T-helper 2 cell treated with Interferon-gamma antibody and Interleukin-4, amounts not matched to agents 5 μg/mL and 100 μg/mL, for 36 hours (primary cell): ENCODE measurements at regions not wholly inside any gene's neighbourhood (a gene's known extent, or its start where the extent isn't known, plus 50 kb on each side); places are given as distances from the start of the nearest gene placed in this dataset.

Experiments used
- DNase-seq: peaks from one replicate; pipeline ENCODE4 v3.0.0; 2021; ENCODE audit warnings: low spot score
- H3K27ac Mint-ChIP-seq: one replicate; pipeline ENCODE4 v1.8.0; 2021; ENCODE audit warnings: mild to moderate bottlenecking, mixed read lengths
- H3K27me3 Mint-ChIP-seq: one replicate; pipeline ENCODE4 v1.8.0; 2021; ENCODE audit warnings: low read depth, mixed read lengths
- H3K36me3 Mint-ChIP-seq: one replicate; pipeline ENCODE4 v1.8.0; 2021; ENCODE audit warnings: low read depth, mixed read lengths
- H3K4me1 Mint-ChIP-seq: one replicate; pipeline ENCODE4 v1.8.0; 2021; ENCODE audit warnings: low read depth, mixed read lengths
- H3K4me3 Mint-ChIP-seq: one replicate; pipeline ENCODE4 v1.8.0; 2022; ENCODE audit warnings: mild to moderate bottlenecking, moderate library complexity, mixed read lengths
- H3K9me3 Mint-ChIP-seq: one replicate; pipeline ENCODE4 v1.8.0; 2021; ENCODE audit warnings: mixed read lengths

- Mint-ChIP-seq H3K9me3 (no peaks in the 10 kb centered on the region), H3K4me3 (no peak overlapping the region), H3K4me1 (no peaks in the 10 kb centered on the region), H3K36me3 (no peaks in the 10 kb centered on the region), H3K27ac (no peak overlapping the region), H3K27me3 (no peaks in the 10 kb centered on the region)
- no peak for DNase-seq
Measured at GRCh38 chr20:63085151-63085861, 78.5 kb upstream of the BHLHE23 start.

DNA sequence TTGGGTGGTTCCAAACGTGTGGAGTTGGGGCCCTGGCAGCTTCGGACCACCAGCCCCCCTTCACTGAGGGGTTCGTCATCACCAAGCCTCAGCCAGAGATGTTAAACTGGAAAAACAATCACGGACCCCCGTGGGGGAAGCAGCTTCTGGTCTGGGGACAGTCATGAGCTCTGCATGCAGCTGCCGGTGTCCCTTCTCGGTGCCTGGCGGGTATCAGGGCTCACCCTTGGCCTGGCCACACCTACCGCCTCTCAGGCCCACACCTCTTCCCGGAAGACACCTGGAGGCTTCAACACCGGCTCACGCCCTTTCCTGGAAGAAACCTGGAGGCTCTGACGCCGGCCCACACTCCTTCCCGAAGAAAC is 77.8 kb upstream of the BHLHE23 start:
- no peak overlapping the region for H3K27ac Mint-ChIP-seq
- DNase-seq: no peak
- H3K4me3 Mint-ChIP-seq: no peak overlapping the region
- H3K27me3 Mint-ChIP-seq: no peaks in the 10 kb centered on the region
- no peaks in the 10 kb centered on the region for H3K36me3 Mint-ChIP-seq
- H3K4me1 Mint-ChIP-seq: no peaks in the 10 kb centered on the region
- no peaks in the 10 kb centered on the region for H3K9me3 Mint-ChIP-seq

- Mint-ChIP-seq H3K36me3 (no peaks in the 10 kb centered on the region), H3K27ac (no peak overlapping the region), H3K9me3 (no peaks in the 10 kb centered on the region), H3K4me1 (no peaks in the 10 kb centered on the region), H3K27me3 (no peaks in the 10 kb centered on the region), H3K4me3 (no peak overlapping the region)
- no peak for DNase-seq
Measured at GRCh38 chr20:63083831-63084562, 77.2 kb upstream of the BHLHE23 start.

DNA sequence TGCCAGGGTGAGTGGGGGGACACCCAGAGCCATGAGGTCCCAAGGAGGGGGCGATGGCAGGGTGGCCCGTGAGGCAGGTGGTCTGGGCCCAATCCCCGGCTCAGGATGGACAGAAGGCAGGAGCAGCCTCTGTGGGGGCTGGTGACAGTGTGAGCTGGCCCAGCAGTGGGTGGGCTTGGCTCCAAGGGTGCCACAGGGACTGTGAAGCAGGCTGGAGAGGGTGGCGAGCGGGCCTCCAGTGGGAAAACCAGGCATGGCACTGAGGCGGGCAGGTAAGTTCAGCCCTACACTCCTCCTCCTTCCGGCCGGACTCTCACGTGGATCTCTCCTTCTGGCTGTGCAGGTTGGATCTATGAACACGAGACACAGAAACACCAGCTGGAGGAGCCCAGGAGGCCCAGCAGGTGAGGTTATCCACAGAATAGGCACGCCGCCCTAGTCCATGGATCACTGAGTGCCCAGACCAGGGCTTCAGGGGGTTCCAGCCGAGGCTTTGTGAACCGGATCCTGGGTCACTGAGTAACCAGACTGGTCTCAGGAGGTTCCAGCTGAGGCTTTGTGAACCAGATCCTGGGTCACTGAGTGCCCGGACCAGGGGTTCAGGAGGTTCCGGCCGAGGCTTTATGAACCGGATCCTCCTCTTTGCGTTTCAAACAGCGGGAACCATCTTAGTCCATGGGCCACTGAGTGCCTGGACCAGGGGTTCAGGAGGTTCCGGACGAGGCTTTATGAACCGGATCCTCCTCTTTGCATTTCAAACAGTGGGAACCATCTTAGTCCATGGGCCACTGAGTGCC is 76.4 kb upstream of the BHLHE23 start:
- DNase-seq: no peak
- H3K9me3 Mint-ChIP-seq: peaks cover 5% of the 10 kb centered on the region
- H3K36me3 Mint-ChIP-seq: peaks cover 2% of the 10 kb centered on the region
- no peak overlapping the region for H3K4me3 Mint-ChIP-seq
- H3K4me1 Mint-ChIP-seq: no peaks in the 10 kb centered on the region
- no peak overlapping the region for H3K27ac Mint-ChIP-seq
- H3K27me3 Mint-ChIP-seq: peaks cover 4% of the 10 kb centered on the region

- Mint-ChIP-seq H3K27me3 (peaks cover 4% of the 10 kb centered on the region), H3K27ac (no peak overlapping the region), H3K4me3 (no peak overlapping the region), H3K9me3 (peaks cover 11% of the 10 kb centered on the region), H3K4me1 (no peaks in the 10 kb centered on the region), H3K36me3 (peaks cover 2% of the 10 kb centered on the region)
- no peak for DNase-seq
Measured at GRCh38 chr20:63082308-63082938, 75.7 kb upstream of the BHLHE23 start.

DNA sequence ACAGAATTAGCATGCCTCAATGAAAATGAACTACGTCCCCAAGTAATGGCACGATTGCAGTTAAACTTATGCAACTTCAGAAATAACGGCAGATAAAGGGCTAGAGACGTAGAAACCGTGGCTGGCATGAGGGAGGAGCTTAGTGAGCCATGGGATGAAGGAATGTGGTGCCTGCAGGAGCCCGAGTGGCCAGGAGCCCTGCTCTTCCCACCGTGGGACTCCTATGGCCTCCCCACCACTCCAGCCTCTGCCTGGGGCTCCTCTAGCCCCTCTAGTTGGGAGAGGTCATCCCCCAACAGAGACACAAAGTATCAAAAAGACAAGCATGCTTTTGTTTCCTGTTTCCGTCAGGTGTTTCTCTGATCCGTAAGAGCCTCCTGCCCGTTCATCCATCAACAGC is 75.1 kb upstream of the BHLHE23 start:
- H3K27ac Mint-ChIP-seq: no peak overlapping the region
- H3K9me3 Mint-ChIP-seq: peaks cover 14% of the 10 kb centered on the region
- DNase-seq: no peak
- H3K36me3 Mint-ChIP-seq: peaks cover 2% of the 10 kb centered on the region
- H3K4me3 Mint-ChIP-seq: no peak overlapping the region
- H3K27me3 Mint-ChIP-seq: peaks cover 4% of the 10 kb centered on the region
- no peaks in the 10 kb centered on the region for H3K4me1 Mint-ChIP-seq

GRCh38 chr20:63081351-63081750 is 74.6 kb upstream of the BHLHE23 start:
- Mint-ChIP-seq H3K9me3 (peaks cover 14% of the 10 kb centered on the region), H3K36me3 (peaks cover 2% of the 10 kb centered on the region)
- no peak for DNase-seq

GRCh38 chr20:63080811-63081210 is 74.0 kb upstream of the BHLHE23 start:
- Mint-ChIP-seq H3K27me3 (peaks cover 4% of the 10 kb centered on the region), H3K27ac (no peak overlapping the region), H3K9me3 (peaks cover 14% of the 10 kb centered on the region), H3K36me3 (peaks cover 2% of the 10 kb centered on the region), H3K4me3 (no peak overlapping the region), H3K4me1 (no peaks in the 10 kb centered on the region)
- DNase-seq: no peak

More at GRCh38 chr20:63081351-63081750, 74.6 kb upstream of the BHLHE23 start:
- Mint-ChIP-seq H3K27me3 (peaks cover 4% of the 10 kb centered on the region), H3K4me3 (no peak overlapping the region), H3K27ac (no peak overlapping the region), H3K4me1 (no peaks in the 10 kb centered on the region)

- Mint-ChIP-seq H3K9me3 (peaks cover 14% of the 10 kb centered on the region), H3K27me3 (peaks cover 4% of the 10 kb centered on the region), H3K4me1 (no peaks in the 10 kb centered on the region), H3K27ac (no peak overlapping the region), H3K4me3 (no peak overlapping the region), H3K36me3 (peaks cover 2% of the 10 kb centered on the region)
- no peak for DNase-seq
Measured at GRCh38 chr20:63080411-63080810, 73.6 kb upstream of the BHLHE23 start.

DNA sequence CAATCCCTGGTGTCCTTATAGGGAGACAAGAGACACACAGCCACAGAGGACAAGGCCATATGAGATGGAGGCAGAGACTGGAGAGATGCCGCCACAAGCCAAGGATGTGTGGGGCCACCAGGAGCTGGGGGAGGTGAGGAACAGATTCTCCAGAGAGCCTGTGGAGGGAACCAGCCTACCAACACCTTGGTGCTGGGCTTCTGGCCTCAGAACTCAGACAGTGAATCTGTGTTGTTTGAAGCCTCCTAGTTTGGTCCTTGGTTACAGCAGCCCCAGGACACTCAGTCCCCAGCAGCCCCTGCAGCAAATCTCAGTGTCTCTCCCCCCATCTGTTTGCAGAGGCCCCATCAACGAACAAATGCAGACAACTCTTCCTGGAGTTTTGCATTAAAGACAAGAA is 73.2 kb upstream of the BHLHE23 start:
- H3K4me1 Mint-ChIP-seq: no peaks in the 10 kb centered on the region
- no peak for DNase-seq
- peaks cover 2% of the 10 kb centered on the region for H3K36me3 Mint-ChIP-seq
- peaks cover 14% of the 10 kb centered on the region for H3K9me3 Mint-ChIP-seq
- H3K27ac Mint-ChIP-seq: no peak overlapping the region
- H3K4me3 Mint-ChIP-seq: no peak overlapping the region
- H3K27me3 Mint-ChIP-seq: peaks cover 4% of the 10 kb centered on the region

- H3K4me3 Mint-ChIP-seq: no peak overlapping the region
- H3K27ac Mint-ChIP-seq: no peak overlapping the region
- peaks cover 14% of the 10 kb centered on the region for H3K9me3 Mint-ChIP-seq
- H3K36me3 Mint-ChIP-seq: peaks cover 2% of the 10 kb centered on the region
- peaks cover 8% of the 10 kb centered on the region for H3K27me3 Mint-ChIP-seq
- H3K4me1 Mint-ChIP-seq: no peaks in the 10 kb centered on the region
- no peak for DNase-seq
Measured at GRCh38 chr20:63077705-63078104, 70.9 kb upstream of the BHLHE23 start.

DNA sequence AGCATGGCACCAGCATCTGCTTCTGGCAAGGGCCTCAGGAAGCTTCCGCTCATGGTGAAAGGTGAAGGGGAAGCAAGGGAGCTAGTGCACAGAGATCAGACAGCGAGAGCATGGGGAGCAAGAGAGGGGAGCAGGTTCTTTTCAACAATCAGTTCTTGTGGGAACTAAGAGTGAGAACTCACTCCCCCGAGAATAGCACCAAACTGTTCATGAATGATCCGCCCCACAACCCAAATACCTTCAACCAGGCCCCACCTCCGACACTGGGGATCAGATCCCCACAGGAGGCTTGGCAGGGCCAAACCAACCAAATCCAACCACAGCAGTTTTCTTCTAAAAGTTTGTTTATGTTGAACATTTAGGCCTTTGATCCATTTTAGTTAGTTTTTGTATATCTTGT is 69.7 kb upstream of the BHLHE23 start:
- peaks cover 14% of the 10 kb centered on the region for H3K9me3 Mint-ChIP-seq
- H3K4me1 Mint-ChIP-seq: no peaks in the 10 kb centered on the region
- H3K4me3 Mint-ChIP-seq: no peak overlapping the region
- DNase-seq: no peak
- peaks cover 2% of the 10 kb centered on the region for H3K36me3 Mint-ChIP-seq
- H3K27me3 Mint-ChIP-seq: peaks cover 15% of the 10 kb centered on the region
- no peak overlapping the region for H3K27ac Mint-ChIP-seq

DNA sequence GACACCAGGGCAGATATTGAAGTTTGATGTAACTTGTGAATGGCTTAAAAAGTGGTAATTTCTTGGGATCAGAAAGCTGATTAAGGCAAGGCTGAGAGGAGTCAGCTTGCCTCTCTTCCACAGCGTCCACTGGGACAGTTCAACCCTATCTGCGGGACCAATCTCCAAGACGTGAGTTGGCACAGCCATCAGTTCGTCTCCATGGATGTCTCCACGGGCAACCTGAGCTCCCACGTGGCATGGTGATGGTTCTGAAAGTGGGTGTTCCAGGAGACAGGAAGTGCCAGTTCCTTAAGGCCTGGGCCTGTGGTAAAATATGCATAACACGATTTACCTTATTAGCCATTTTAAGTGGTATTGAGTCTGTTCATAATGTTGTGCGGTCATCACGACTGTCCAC is 67.9 kb upstream of the BHLHE23 start:
- H3K36me3 Mint-ChIP-seq: peaks cover 2% of the 10 kb centered on the region
- no peak overlapping the region for H3K4me3 Mint-ChIP-seq
- H3K27ac Mint-ChIP-seq: no peak overlapping the region
- no peaks in the 10 kb centered on the region for H3K4me1 Mint-ChIP-seq
- H3K9me3 Mint-ChIP-seq: peaks cover 14% of the 10 kb centered on the region
- peaks cover 24% of the 10 kb centered on the region for H3K27me3 Mint-ChIP-seq
- DNase-seq: no peak

DNA sequence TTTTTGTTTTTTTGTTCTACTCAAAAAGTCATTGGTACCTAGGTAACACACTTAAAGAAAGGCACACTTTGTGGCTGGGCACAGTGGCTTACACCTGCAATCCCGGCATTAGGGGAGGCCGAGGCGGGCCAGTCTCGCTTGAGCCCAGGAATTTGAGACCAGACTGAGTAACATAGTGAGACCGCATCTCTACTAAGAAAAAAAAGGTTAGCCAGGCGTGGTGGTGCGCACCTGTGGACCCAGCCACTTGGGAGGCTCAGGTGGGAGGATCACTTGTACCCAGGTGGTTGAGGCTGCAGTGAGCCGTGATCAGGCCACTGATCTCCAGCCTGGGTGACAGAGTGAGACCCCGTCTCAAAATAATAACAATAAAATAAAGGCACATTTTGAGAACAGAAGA is 67.4 kb upstream of the BHLHE23 start:
- peaks cover 2% of the 10 kb centered on the region for H3K36me3 Mint-ChIP-seq
- H3K27me3 Mint-ChIP-seq: peaks cover 24% of the 10 kb centered on the region
- no peak overlapping the region for H3K27ac Mint-ChIP-seq
- no peak for DNase-seq
- H3K4me3 Mint-ChIP-seq: no peak overlapping the region
- peaks cover 14% of the 10 kb centered on the region for H3K9me3 Mint-ChIP-seq
- no peaks in the 10 kb centered on the region for H3K4me1 Mint-ChIP-seq
